GM19023 (cell line): ENCODE measurements at regions not wholly inside any gene's neighbourhood (a gene's known extent, or its start where the extent isn't known, plus 50 kb on each side); places are given as distances from the start of the nearest gene placed in this dataset.

Experiments
- ATAC-seq: cut with Tn5 transposase; IDR thresholded peaks from one replicate; pipeline ENCODE4 v1.9.1; 2021; ENCODE audit warnings: mild to moderate bottlenecking, moderate library complexity; ENCODE audit not compliant: unreplicated experiment

DNA sequence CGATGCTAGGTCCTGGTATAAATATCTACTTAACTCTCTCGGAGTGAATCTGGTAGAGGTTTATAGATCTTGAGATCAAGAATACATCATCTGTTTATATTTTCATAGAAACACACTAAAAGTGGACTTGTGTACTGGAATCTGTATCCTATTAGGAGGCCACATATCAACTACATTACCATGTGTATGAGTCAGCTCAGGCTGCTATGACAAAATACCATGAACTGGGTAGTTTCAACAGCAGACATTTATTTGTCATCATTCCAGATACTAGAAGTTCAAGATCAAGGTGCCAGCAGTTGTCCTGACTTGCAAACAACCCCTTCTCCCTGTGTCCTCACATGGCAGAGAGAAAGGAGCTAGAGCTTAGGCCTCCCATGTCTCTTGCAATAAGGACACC is 113.9 kb upstream of the PFKP start:
- ATAC-seq, result no peak

DNA sequence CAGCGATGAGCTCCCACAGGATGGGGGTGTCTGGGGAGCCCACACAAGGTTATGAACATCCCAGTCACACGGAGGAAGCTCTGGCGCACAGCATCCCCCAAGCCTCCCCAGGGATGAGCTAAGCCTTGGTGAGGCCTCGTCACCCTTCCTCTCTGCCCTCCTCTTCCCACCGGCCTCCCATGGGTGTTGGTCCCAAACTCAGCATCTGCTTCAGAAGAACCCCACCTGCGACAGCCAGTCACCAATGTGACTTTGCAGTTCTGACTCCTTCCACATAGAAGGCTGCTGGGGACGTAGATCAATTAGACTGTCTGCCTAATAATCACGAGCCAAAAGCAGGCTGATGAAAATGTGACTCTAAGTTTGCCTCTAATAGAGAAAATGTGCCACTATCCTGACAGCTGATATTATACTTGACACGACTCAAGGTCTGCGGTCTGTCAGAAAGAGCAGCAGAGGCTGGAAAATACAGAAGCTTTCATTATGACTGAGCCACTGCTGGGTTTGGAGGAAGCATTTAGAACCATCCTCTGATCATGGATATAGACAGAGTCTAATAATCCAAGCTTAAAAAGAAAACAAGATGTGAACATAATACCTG is 116.0 kb upstream of the PFKP start:
- no peak for ATAC-seq

DNA sequence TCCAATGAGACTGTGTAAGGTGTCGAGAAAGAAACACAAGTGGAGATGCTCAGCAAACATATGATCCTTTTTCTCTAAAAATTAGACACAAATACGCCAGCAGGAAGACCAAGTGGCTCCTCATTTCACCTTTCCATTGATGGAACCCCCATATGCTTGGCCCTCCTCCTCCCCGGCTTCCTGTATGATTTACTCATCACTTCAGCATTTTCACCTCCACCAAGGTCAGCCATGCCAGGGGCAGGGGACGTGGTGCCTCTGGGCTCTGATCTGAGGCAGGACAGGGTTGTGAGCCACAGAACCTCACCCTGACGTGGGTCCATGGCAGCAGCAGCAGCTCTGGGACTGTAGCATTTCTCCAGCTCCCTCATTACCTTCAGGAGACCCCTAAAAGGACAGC is 116.8 kb upstream of the PFKP start:
- ATAC-seq, result no peak

DNA sequence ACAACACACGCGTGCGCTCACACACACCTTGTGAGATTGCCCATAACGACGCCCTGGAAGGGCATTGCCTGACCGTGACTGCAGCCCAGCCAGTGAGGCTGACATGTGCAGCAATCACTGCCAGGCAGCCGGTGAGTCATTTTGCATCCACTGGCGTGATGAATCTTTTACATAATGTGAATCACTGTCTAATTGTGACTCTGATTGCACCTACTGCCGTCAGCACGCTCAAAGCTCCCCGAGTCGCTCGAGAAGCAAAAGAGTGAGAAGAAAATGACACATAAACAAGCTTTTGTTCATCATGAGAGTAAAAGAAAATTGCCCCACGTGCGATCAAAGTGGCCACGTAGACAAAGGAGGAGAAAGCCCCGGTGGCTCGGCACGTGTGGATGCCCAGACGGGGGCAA is 117.4 kb upstream of the PFKP start:
- ATAC-seq, result peak; percentile 59

DNA sequence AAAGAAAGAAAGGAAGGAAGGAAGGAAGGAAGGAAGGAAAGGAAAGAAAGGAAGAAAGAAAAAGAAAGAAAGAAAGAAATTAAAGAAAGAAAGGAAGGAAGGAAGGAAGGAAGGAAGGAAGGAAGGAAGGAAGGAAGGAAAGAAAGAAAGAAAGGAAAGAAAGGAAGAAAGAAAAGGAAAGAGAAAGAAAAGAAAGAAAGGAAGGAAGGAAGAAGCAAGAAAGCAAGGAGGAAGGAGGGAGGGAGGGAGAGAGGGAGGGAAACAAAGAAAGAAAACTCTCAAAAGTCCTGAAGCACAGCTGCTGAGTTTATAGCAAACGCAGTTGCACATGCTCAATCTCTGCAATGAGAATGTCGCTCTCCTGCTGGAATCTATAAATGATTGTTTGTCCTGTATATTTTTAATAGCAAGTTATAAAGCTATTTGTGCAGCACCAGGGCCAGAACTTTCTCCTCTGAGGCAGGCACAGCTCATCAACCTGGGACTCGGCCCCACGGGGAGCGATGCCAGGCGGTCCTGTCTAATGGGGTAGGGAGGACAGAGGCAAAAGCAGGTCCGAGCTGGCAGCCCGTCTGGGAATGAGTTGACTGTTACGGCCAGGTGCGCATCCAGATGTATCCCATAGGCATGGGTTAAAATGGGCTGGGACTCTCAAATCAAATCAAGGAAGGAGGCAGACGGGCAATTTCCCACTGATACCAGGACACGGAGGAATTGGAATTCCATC is 118.0 kb upstream of the PFKP start:
- no peak for ATAC-seq

DNA sequence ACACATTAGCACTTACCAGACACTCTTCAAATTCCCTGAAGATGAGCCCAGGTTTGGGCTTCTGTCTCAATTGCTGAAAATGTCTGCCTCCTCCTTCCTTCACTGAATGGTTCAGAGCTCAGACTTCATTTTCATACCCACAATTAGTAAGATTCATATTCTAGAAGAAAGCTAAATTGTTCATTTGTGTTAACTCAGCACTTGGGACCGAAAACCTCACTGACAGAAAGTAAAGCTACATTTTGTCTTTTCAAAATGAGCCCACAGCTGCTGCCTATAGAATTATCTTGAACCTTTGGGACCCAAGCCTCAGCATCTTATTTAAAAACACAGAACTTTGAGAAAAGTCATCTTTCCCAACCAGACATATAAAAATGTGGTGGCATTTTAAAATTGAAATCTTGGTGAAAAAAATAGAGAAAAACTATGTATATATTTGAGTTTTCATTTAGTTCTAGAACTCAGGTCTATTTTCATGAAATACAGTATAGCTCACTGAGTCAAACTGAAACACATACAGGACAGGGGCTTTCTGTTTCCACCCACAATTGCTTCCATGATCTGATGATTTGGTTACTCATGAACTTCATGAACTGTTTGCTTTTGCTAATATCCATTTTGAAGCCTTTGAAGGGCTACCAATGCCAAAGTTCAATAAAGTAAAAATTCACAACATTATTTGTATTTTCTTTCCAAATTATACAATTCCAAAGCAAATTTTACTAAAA is 119.1 kb upstream of the PFKP start:
- peak; percentile 55 for ATAC-seq

DNA sequence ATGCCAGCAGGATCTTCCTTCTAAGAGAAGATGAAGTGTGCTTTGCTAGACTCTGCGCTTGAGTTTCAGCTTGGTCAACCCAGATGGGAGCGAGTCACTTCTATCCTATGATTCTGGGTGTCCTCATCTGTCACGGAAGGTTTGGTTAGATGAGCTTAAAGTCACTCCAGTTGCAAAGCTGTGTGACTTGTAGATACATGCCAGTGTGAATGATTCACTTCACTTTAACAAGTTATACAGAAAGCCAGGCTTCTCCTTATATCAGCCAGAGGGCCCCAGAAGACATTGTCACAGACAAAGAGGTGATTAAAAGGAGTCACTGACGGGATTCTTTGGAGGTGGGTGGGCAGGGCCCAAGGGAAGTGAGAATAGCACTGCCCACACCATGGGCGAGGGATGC is 122.6 kb upstream of the PFKP start:
- no peak for ATAC-seq

DNA sequence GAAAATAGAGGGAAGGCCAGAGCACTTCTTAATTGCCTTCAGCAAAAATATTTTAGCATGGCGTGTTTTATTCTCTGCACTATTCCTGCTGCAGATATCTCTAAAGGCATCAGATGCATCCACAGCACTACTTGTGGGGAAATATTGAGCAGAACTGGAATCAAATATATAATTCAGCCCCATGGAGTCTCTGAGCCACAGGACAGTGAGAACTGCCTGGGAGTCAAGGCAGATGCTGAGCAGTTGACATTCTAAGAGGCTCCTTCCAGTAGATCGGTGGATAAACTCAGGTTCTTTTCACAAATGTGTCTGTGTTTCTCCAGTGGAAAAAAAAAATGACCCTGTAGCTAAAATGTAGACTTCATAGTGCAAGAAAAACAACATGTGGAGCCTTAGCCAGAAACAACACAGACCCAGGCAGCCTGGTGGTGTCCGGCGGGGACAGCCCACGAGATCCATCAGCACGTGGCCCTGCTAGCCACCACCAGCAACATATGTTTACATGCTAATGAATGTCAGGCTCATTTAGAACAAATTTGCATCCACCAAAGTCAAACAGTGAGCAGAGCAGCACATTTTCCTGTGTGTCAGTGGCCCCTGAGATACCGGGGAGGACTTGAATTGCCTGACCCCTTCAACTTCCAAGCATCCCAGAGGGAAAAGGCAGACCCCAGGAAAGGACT is 123.3 kb upstream of the PFKP start:
- no peak for ATAC-seq

DNA sequence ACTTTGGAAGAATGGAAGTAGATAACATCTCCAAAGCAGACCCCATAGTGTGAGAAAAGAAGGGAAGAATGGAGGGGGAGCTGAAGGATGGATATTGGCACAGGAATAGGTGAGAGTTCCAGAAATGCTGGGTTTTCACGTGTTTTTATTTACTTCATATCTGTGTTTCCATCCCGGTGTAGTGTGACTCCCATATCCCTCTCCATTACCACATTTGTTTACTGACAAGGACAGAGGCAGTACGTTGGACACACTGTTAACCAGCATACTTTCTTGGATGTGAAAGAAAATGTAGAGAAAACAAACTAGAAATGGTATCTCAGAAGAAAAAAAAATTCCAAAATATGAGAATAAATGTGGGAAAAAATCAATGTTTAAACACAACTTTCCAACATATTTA is 124.4 kb upstream of the PFKP start:
- ATAC-seq, result no peak

DNA sequence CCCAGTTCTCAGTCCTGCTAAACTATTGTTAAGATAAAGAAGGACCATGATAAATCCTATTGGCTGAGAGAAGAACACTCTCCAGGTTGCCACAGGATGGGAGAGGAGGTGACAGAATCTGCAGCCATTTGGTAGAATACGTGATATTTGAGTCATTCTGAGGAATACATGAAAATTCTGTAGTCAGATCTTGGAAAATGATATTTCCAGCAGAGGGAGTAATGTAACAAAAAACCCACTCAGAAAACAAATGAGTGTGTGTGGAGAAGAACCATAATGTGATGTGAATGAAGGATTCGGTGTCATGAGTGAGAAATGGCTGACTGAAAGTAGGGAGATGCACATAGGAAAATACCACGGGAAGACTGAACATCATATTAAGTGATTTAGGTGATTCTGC is 128.5 kb upstream of the PFKP start:
- ATAC-seq, result no peak

DNA sequence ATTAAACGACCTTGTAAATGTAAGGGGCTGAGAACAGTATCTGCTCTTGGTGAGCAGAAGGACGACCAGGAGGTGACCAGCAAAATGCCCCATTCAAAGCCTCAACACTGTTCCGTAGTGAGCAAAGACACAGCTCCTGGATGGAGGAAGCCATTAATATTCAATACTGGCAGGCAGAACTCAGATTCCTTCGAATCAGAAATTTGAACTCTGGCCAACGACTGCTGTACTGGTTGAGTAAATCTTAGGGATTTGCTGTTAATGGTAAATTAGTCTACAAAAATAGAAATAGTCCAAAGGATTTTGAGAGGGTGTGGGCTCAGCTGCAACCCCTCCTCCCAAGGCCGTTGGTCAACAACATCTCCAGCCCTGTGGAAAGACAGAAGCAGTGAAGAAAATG is 130.5 kb upstream of the PFKP start:
- ATAC-seq, result no peak

DNA sequence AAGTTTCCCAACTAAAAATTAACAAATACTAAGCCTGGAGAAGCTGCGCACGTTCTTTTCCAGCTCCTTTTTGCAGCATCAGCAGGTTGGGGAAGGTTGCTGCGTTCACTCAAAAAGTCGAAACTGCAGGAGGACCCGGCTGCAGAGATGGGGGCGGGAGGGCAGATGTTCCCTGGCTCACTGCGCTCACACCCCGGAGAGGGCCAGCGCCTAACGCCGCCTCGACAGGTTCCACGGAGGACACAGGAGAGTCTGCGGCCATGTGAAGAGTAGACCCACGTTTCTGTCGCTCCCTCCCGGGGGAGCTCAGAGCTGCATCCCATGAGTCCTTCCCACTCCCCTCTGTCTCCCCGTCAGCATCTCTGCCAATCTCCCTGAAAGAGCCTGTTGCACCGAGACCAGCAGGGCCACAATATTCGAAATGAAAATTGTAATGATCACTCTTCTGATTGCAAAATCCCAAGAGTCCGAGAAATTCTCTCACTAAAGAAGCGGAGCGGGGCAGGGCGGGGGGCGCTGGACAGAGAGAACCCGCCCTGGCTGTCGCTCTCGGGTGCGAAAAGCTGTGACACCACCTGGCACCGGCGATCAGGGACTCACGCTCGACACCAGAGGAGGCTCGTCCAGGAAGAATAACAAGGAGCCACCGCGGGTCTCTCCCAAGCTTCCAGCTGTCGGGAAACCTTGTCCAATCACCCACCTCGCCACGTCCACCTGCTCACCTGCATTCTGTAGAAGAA is 131.5 kb upstream of the PFKP start:
- ATAC-seq, result no peak

DNA sequence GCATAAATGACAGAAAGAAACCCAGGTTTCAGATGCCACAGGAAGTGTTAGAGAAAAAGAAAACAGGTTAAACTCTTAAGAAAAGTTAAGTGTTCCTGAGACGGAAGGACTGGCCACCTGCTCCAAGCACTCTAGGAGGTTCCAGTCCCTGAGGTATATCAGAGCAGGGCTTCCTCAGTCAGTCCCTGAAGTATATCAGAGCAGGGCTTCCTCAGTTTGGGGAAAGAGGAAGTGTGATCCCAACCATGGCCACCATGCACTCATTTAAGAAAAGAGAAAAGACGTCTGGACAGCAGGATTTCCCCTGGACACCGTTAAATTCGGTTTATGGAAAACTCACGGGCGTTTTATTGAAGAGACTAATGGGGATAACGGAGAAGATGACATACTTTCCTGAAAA is 133.4 kb upstream of the PFKP start:
- no peak for ATAC-seq

DNA sequence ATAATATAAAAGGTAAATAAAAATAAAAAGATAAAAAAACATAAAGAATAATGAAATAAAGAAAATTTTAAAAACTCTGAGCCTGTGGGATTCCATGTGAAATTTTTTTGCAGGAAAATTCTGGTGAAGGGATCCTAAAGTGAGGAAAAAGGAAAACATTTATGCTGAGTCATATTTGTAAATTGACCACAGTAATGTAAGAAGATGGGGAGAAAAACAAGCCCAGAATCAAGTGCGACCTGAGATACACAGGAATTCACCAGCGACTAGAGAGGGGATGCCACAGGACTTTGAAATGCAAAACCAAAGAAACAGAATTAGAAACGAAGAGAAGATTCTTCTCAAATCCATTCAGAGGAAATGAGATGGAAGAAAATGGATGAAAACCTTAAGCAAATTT is 133.8 kb upstream of the PFKP start:
- ATAC-seq, result no peak

DNA sequence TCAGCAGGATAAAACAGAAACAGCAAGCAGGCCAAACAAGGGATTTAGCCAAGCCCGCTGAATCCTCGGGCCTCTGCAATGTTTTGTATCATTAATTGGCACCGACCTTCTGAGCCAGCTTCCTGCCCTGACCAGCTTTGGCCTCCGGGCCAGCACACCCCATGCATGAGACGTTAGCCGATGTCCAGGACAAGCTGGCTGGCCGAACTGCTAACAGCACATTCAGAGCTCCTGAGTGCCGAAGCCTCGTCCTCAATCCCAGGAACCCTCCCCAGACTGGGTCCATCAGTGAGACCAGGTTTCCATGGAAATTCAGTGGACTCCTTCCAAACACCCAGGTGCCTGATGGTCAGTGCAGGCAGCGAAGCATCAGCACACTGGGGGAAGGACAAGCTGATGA is 134.3 kb upstream of the PFKP start:
- no peak for ATAC-seq

DNA sequence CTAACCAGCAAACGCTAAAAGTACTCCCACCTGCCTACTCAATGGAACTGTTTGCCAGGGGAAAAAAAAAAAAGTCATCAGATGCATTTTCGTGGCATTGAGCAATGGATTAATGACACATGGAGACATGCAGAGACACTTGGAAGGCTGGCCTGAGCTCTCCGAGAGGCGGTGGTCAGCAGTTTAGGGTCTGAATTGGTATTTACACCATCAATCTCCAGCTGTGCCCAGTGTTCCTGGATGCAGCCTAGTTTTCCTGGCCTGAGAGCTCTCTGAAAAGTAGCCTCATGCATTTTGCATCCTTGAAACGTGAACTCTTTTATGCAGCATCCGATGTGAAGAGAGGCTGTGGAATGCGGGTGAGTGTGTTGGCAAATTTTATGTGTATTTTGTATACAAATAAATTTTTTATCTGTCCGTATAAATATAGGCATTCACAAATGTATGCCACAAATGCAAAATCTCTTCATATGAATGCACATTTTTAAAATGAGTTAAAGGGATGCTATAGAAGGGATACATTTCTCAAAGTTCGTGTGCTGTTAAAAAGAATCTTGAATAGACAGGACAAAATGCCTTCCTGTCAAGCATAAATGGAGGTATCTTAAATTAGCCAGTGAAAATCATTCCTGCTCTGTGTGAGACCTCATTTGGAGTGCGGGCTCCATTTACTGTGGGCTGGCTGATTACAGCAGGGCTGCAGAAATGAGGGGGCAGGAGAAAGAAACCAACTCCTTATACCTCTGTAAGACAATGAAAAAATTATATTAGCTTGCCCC is 137.7 kb upstream of the PFKP start:
- ATAC-seq, result no peak

DNA sequence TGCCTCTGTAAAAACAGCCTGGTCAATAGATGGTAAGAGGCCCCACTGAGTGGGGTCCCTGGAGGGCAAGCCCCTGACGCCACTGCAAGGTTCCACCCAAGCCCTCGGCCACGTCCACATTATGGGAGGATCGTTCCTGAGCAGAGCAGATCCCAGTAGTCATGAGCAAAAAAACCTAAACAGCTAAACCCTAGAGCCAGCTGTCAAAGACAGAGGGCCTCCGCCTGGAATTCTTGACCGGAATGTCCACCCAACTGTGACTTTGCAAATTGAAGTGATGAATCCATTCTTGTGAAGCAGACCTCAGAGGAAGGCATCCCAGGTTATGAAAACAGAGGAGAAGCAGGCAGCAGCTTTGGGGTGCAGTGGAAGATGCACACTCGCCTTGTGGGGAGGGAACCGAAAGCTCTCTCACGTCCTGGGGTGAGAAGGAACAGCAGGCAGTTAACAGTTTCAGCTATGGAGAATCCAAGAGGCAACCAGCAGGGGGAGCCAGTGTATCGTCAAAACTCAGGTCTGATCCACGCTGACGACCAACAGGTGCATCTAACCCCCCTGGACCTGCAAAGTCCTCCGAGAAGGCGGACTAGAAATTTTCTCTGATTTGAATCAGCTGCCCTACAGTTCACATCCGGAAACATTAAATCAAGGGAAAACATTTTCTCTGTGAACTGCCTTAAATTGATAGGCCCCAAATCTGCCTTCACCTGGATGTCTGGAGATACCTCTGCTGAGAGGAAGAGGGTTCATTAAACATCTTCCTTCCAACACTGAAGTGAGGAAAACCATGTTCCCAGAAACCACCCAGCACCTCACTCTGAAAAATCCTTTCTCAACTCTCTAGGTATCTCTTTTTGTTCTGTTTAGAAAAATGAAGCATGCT is 139.1 kb upstream of the PFKP start:
- ATAC-seq, result peak; percentile 89

DNA sequence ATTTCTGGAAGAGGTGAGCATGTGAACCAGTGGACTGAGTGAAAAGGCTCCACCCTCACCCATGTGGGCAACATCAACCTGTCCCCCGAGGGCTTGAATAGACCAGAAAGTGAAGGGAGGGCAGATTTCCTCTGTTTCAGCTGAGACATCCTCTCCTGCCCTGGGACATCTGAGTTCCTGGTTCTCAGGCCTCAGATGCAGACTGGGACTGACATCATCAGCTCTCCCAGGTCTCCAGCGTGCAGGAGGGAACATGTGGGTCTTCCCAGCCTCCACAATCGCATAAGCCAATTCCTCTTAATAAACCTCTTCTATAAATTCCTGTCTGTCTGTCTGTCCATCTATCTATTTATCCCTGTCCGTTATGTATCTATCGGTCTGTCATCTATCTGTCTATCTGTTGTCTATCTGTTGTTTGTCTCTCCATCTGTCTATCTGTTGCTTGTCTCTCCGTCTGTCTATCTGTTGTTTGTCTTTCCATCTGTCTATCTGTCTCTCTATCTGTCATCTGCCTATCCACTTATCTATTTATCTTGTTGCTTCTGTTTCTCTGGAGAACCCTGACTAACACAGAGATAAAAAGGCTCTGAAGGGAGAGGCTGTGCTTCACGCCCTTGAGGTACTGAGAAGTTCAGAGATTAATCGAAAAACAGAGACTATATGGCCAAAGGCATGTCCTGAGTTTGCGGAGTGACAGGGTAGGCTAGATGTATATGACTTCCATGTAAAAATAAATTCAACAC is 140.3 kb upstream of the PFKP start:
- ATAC-seq, result no peak

DNA sequence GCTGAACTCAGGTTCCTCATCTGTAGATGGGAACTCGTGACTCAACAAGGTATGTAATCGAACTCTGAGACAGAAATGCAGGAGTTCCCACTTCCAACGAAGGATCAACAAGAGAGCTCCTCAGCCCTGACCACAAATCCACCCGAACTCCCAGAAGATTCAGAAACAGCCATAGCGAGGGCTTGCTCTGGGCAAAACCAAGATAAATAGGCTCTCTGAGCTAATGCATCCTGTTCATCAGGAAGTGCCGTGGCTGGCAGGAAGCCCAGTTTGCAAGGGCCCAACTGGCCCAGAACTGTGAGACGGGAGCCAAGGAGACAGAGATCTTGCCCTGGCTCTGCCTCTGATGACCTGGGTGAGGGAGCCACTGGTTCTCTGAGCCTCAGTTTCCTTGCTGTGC is 141.7 kb upstream of the PFKP start:
- ATAC-seq, result no peak
